Glomerular visceral epithelial cell (primary cell): ENCODE measurements at regions not wholly inside any gene's neighbourhood (a gene's known extent, or its start where the extent isn't known, plus 50 kb on each side); places are given as distances from the start of the nearest gene placed in this dataset.

ENCODE experiments used
- DNase-seq: peaks from one replicate; pipeline ENCODE4 v3.0.0-alpha.2; 2016; ENCODE audit errors: extremely low spot score

DNA sequence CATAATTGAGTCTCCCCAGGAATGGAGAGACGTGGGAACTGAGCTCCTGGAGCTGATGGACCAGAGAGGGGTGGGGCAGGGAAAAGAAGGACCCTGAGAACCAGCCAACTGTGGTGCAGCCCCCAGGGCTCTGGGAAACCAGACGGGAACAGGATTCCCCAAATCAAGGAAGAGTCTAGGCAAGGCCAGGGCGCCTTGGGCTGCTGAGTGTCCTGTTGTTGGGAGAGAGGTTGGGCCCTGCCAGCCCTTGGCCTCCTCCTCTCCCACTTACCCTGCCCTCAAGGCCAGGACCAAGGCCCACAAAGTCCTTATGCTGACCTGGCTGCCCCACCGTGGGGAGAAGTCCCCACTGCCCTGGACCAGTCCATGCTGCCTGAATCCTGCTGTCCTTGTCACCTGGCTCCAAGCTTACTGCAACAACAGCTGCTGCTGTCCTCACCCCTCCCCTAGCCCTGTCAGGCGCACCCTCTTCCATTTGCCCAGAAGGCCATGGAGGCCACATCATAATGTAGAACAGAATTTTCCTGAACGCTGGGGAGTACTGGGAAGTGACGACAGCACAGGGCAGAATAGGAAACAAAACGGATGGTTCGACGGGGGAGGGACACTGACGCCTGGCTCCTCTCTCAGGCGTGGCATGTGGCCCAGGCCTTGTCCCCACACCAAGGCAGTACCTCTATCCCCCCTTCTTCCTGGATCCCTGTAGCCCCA lies 132.9 kb upstream of the ZMIZ1 start:
- DNase-seq, result no peak

DNA sequence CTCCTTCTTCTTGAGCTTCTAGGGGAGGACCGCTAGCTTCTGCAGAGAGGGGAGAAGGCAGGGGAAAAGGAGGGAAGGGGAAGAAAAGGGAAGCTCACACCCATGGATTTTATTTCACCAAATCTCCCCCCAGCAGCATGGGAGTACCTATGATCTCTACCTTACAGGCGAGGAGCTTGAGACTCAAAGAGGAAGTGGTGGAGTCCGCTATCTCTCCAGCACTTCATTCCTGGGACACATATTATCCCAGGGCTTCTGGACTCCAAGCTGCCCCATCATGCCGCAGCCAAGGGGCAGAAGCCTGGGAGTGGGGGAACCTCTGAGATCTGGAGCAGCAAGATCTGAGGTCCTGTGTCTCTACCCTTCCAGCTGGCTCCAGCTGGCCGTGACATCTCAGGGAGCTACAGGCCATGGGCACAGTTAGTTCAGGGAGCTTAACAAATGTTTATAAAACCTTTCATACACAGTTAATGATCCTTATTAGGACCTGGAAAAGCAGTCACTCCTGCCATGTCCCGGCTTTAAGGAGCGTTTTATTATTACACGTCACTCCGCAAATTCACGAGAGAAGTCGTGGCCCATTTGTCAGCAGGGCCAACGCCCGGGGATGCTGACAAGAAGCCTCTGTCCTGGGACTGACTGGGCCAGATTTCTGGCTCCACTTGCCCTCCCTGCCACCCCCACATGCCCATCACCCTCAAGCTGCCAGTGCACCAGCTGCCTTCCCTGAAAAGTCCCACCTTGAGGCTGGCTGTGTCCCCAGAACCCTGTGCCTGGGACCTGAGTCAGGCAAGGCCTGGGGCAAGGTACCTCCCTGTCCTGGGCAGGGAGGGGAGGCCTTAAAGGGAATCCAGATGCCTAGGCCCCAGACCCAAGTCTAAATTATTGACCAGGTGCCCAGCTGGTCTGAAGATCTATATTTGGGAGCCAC lies 132.1 kb upstream of the ZMIZ1 start:
- DNase-seq, result no peak

DNA sequence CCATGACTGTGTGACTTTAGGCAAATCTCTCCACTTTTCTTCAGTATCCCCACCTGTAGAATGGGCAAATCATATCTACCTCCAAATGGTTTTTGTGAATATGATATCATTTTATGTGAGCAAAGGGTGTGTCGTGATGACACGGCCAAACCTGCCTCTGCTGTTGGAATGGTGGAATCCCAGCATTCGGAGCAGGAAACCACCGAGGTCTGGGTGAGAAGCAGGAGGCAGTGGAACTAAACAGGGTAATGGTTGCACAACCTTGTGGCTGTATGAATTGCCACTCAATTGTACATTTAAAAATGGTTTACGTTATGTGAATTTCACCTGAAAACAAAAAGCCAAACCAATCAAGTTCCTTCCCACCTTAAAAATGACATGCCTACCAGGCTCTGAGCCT lies 131.4 kb upstream of the ZMIZ1 start:
- DNase-seq, result no peak

- no peak for DNase-seq
Measured at GRCh38 chr10:78937800-78938694, 130.7 kb upstream of the ZMIZ1 start.

DNA sequence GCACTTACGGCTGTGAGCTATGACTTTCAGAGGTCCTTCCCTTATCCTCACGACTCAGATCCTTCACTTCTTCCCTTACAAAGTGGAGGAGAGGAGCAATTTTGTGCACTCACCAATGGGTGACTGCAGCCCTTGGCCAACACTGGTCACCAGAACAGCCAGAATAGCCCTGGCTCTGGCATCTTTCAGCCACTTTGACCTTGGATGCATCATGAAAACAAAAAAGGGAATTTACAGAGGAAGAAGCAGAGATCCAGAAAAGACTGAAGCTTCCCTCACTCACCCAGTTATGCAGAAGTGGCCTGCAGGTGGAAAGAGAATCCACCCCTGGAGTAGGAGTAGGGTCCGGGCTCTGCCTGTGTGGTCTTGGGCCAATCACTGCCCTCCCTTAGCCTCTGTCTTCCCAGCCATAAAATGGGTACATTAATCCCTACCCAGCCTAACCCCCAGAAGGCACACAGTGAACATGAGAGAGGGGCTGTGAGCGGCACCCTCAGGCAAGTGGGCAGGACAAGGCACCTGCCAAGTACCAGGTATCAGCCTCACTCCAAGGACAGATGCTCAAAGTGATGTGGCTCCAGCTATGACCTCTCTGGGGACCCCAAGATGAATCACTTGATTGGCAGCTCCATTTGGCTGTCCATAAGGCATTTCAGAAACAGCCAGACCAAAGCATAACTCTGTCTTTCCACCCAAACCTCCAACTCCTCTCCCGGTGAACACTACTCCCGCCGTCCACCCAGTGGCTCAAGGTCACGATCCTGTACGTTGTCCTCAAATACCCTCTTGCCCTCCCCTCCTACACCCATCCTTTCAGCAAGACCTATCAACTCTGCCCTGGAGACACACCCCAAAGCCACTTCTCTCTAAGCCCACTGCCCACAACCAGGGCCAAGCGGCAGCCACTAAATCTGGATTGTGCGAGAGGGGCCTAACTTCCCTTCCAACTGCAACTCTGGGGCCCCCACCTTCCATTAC lies 129.8 kb upstream of the ZMIZ1 start:
- DNase-seq, result no peak

DNA sequence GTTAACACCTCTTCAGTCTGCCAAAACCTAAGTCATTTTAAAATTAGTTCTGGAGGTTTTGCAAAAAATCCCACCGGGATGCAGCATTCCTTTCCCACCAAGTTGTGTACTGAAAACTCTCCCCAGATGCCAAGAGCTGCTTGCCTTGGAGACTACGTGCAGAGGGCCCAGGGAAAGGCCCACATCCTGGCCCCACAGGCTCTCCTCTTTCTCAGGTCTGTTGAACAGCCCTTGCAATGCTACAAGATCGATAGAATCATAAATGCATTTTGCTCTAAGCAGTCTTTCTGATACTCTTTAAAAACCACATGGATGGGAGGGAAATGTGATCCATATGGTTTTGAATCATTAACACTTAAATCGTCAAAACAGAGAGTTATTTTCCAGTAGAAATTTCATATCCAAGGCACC lies 126.7 kb upstream of the ZMIZ1 start:
- DNase-seq, result no peak

DNA sequence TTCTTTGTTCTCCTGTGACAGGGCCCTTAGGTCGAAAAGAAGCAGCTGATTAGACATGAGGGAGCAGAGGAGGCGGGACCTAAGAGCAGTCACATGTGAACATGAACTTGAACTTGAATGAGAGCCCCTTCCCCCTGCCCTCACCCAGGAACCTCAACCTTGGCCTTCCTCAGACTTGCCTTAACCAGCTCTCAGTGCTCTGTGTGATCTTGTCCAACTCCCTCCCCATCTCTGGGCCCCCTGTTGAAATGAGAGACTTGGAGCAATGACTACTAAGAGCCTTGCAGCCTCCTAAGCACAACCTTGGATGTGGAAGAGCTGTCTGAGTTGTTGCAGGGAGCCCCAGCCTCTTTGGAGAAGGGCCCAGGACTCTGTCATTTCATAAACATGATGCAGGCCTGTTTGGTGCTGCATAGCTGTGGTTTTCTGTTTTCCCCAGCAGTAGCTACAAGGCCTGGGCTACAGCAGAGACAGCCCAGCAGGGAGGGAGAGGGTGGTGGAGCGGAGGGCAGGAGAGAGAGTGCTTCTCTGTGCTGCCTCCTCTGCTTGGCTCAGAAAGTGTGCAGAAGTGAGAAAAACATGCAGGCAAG lies 123.9 kb upstream of the ZMIZ1 start:
- DNase-seq, result peak; percentile 56

GRCh38 chr10:78945838-78946237 lies 122.9 kb upstream of the ZMIZ1 start:
- DNase-seq, result no peak

GRCh38 chr10:78947226-78947625 lies 121.5 kb upstream of the ZMIZ1 start:
- no peak for DNase-seq

DNA sequence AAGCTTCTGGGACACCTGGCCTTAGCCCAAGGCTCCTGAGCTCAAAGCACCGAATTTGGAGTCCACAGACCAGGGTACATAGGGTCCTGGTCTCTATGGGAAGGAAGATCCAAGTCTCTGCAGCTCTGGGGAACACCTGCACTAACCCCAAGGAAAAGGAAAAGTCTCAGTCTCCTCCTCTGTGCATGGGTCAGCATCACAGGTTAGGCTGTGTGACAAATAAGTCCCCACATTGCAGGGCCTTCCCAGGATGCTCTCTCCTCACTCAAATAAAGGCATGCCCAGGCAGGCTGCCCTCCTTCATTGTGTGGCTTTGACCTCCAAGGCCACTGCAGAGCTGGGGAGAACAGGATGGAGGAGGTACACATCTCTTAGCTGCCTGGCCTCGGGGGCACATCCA lies 121.0 kb upstream of the ZMIZ1 start:
- DNase-seq, result no peak

DNA sequence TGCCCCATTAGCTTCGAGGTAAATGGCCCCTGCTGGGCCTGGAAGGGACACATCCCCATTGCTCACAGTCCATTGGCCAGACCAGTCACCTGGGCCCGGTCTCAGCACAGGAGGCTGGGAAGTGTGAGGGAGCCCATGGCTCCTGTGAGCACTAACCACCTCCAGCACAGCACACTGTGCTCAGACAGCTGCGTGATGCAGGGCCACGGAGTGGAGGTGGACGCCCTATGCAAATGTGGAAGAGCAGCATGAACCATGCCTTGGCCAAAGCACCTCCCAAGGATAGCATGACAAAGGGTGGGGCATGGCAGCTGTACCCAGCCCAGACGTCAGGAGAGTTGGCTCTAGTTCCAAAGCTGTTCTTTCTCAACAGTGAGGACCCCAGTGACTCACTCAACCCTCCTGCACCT lies 120.1 kb upstream of the ZMIZ1 start:
- no peak for DNase-seq

DNA sequence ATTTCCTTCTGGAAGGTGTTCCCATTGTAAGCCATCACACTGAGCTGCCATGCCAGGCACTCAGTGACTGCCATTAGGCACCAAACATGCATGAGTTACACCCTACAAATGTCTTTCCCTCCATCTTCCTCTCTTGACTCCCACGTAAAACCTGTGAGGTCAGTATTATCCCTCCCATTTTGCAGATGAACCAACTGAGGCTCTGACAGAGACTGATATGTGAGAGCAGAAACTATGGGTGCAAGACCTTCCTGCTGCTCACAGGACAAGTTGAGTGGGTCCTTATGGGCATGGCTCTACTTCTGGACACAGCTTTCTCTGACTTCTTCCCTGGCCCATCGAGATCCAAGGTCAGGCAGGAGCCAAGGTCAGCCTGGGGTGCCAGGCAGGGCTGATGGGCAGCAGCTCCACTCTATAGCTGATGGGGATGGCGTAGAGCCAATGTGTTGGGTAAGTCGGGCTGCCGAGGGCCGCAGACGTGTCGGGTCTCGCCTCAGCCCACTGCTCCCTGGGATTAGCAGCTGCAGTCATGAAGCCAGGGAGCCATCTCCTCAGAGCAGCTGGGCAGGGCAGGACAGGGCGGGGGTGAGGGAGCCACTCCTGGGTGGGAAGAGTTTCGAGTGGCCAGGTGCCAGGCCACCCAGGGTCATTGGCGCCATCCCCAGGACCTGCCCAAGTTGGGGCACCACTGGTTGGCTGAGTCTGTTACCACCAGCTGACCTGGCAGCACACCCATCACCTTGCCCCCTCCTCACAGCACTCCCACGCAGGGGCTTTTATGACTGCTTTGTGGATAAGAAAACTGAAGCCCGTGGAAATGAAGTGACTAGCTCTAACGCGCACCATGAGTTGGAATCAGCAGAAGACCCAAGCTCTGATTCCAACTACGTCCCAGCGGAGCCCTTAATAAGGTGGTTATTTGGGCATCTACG lies 117.8 kb upstream of the ZMIZ1 start:
- no peak for DNase-seq

DNA sequence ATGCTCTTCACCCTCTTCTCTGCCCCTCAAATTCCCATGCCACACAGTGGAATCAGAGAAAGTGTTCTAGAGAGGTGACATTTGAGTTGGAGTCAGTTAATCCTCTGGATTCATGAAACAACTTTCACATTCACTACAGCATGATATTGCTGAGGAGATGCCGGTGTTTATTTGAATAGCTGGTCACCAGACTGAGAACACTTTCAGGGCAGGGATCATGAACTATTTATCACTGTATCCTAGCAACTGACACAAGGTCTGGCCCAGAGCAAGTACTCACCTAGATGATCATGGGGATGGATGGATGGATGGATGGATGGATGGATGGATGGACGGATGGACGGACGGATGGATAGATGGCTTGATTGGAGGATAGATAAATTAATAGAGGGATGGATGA lies 116.7 kb upstream of the ZMIZ1 start:
- DNase-seq, result no peak

GRCh38 chr10:78952686-78953085 lies 116.1 kb upstream of the ZMIZ1 start:
- DNase-seq, result peak; percentile 14

GRCh38 chr10:78953113-78953798 lies 115.5 kb upstream of the ZMIZ1 start:
- no peak for DNase-seq

DNA sequence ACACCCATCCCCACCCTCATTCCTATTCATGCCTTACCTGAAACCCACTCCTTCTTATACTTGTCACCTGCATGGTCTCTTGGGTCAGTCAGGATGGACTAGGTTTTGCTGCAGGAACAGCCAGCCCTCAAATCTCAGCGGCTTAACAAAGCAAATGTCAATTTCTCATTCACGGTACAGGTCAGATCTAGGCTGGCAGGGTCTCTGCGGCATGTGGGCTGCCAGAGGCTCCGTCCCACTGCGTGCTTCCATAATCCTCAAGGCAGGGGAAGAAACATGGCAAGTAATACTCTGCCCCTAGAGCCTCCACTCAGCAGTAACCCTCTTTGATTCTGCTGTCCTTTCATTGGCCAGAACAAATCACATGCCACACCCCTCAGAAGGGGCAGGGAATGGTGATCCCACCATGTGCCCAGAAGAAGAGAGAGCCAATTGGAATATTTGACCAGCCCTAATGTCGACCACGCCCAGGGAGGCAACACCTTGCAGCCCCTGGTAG lies 114.9 kb upstream of the ZMIZ1 start:
- DNase-seq, result no peak

DNA sequence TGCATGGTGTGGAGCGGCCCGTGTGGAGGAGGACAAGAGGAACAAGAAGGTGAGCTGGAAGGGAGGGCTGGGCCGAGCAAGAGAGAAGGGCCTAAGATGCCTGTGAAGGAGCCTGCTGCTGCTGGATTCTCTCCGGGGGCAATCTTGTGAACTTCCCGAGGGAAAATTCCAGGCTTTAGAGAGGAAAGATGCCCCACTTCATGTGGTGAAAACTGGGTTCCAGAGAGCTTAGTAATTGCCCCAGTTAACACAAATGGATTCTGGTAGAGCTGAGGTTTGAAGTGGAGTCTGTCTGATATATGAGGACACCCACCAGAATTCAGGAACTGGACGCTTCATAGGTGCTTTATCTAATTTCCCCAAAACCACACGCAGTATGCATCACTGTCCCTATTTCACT lies 114.1 kb upstream of the ZMIZ1 start:
- DNase-seq, result no peak

DNA sequence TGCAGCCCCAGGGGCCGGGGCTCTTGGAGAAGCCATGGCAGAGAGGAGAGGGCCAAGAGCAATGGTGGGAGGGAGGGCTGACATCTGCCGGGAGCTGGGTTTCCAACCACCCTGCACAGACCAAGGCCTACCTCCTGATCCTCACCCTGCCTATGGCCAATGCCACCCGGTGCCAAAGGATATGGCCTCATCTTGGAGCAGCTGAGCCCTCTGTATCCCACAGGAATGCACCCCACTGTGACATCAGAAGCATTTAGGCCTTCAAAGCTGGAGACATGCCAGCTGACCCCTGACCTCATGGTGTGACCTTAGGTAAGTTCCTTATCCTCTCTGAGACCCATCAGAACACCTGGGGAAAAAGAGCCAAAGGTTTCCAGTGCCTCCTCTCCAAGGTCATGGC lies 113.6 kb upstream of the ZMIZ1 start:
- no peak for DNase-seq

DNA sequence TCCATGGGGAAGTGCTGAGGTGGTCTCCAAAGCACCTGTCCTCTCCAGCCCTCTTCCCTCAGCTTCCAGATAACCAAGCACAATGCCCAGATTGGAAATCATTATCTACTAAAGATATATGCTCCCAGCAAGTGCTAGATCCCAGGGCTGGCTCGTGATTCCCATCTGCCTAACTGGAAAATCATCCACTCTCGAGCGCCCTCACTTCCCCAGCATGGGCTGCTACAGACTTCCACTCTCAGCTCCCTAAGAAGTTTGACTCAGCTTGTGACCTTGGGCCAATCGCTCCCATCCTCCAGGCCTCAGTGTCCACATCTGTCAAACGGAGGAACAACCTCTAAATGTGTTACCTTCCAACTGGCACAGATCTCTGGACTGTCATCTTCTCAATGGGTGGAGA lies 112.4 kb upstream of the ZMIZ1 start:
- DNase-seq, result no peak
